NT2/D1 (cell line): ENCODE measurements at regions not wholly inside any gene's neighbourhood (a gene's known extent, or its start where the extent isn't known, plus 50 kb on each side); places are given as distances from the start of the nearest gene placed in this dataset.

Experiments
- SUZ12 ChIP-seq: IDR thresholded peaks from 2 replicates; pipeline ENCODE4 v1.6.1; 2011; ENCODE audit not compliant: insufficient read length, insufficient read depth; ENCODE audit errors: extremely low read depth
- YY1 ChIP-seq: IDR thresholded peaks from 2 replicates; pipeline ENCODE4 v1.6.1; 2011; ENCODE audit not compliant: insufficient read length, insufficient read depth
- ZNF274 ChIP-seq: IDR thresholded peaks from 2 replicates; pipeline ENCODE4 v1.6.1; 2011; ENCODE audit warnings: mild to moderate bottlenecking, low read depth, low read length

DNA sequence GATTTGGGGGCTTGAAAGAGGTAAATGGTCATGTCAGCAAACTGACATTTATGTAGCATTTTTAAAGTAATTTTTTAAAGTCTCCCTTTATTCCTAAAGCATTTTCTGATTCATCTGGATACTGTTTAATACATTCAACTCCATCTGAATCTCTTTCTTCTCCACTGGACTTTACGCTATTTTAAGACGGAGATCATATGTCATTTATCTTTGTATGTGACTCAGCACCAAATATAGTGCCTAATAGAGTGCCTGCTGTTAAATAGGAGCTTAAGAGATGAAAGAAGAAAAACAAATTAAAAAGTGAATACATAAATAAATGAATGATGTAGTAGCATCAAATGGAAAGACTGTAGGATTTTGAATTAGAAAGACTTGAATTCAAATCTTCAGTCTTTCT, 548.8 kb upstream of the SMC2 start:
- no peak for TF ChIP-seq ZNF274
- TF ChIP-seq SUZ12: no peak
- TF ChIP-seq YY1: no peak
